ENCODE measurements at regions not wholly inside any gene's neighbourhood (a gene's known extent, or its start where the extent isn't known, plus 50 kb on each side); places are given as distances from the start of the nearest gene placed in this dataset.

DNA sequence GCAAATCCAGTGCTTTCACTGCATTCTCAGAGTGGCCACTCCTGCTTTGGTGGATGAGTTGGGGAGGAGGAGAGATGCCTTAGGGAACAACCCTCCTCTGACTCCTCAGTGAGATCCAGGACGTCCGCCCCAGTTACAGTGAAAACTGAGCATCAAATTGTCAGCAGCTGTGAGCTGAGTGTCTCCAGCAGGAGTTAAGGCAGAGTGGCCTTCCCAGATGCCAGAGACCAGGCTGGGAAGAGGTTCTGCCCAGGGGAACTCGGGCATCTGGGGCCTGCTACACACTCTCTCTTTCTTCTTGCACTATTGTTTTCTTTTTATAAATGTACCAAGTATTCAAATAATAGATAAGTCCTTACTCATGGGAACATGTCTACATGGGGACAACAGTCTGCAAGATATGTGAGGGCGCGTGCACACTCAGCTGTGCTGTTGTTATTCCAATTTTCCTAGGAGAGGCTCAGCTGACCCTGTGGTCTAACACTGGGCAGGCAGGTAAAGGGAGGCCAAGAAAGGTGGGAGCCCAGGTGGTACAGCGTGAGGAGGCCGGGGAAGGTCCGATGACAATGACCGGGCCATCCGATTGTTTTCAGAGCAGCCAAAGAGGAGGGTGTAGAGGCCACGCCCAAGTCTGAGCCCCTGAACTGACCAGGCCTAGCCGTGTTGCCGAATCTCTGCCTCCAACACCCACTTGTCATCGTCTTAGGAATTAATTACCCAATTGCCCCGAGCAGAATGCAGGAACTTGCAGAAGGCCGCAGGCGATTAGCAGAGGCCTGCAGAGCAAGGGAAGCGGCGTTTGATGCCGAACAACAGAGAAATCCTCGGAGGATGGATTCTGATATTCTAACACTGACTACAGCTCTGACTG is 166.9 kb downstream of the ANAPC1 start:
- TF ChIP-seq CTCF (IDR thresholded peaks at IDR 0.05; ENCODE audit: low read depth, low read length) (no peak), EZH2phosphoT487 (IDR thresholded peaks at IDR 0.05; ENCODE audit: low read depth) (no peak)

Measured in OCI-LY3 (cell line).